ENCODE measurements at regions not wholly inside any gene's neighbourhood (a gene's known extent, or its start where the extent isn't known, plus 50 kb on each side); places are given as distances from the start of the nearest gene placed in this dataset.

- Mint-ChIP-seq H3K36me3 (ENCODE audit: low read depth) (no peaks in the 10 kb centered on the region), H3K9me3 (peaks cover 12% of the 10 kb centered on the region), H3K27me3 (ENCODE audit: low read depth) (peaks cover 13% of the 10 kb centered on the region), H3K27ac (no peak overlapping the region), H3K4me3 (no peak overlapping the region), H3K4me1 (peaks cover 12% of the 10 kb centered on the region)
- TF ChIP-seq, protein P1, sequence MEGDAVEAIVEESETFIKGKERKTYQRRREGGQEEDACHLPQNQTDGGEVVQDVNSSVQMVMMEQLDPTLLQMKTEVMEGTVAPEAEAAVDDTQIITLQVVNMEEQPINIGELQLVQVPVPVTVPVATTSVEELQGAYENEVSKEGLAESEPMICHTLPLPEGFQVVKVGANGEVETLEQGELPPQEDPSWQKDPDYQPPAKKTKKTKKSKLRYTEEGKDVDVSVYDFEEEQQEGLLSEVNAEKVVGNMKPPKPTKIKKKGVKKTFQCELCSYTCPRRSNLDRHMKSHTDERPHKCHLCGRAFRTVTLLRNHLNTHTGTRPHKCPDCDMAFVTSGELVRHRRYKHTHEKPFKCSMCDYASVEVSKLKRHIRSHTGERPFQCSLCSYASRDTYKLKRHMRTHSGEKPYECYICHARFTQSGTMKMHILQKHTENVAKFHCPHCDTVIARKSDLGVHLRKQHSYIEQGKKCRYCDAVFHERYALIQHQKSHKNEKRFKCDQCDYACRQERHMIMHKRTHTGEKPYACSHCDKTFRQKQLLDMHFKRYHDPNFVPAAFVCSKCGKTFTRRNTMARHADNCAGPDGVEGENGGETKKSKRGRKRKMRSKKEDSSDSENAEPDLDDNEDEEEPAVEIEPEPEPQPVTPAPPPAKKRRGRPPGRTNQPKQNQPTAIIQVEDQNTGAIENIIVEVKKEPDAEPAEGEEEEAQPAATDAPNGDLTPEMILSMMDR (IDR thresholded peaks at IDR 0.05; ENCODE audit: unreplicated experiment in 3 of 3), result no peak
These were observed 139.0 kb upstream of the GDF10 start for GRCh38 chr10:47160967-47161366.

DNA sequence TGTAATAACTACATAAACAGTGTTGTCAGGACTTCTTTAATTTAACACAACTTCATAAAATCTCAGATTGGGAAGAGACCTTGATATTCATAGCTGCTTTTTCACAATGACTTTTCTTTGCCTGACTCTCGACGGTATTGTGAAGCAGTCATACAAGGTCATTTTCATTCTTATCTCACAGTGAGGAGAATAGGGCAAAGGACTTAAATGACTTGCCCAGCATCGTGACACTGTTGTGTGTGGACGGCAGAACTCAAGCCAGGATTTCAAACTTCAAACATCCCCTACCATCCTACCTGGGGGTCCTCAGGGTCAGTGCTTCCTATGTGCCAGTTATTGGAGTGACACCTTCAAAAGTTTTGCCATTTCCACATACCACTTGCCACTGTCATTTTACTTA is 138.5 kb upstream of the GDF10 start:
- H3K27me3 Mint-ChIP-seq (ENCODE audit: low read depth), result peaks cover 15% of the 10 kb centered on the region
- H3K36me3 Mint-ChIP-seq (ENCODE audit: low read depth), result no peaks in the 10 kb centered on the region
- TF ChIP-seq, protein P1 (IDR thresholded peaks at IDR 0.05; ENCODE audit: unreplicated experiment in 3 of 3), result no peak
- peaks cover 13% of the 10 kb centered on the region for H3K9me3 Mint-ChIP-seq
- H3K4me3 Mint-ChIP-seq, result no peak overlapping the region
- H3K4me1 Mint-ChIP-seq, result peaks cover 17% of the 10 kb centered on the region
- no peak overlapping the region for H3K27ac Mint-ChIP-seq

DNA sequence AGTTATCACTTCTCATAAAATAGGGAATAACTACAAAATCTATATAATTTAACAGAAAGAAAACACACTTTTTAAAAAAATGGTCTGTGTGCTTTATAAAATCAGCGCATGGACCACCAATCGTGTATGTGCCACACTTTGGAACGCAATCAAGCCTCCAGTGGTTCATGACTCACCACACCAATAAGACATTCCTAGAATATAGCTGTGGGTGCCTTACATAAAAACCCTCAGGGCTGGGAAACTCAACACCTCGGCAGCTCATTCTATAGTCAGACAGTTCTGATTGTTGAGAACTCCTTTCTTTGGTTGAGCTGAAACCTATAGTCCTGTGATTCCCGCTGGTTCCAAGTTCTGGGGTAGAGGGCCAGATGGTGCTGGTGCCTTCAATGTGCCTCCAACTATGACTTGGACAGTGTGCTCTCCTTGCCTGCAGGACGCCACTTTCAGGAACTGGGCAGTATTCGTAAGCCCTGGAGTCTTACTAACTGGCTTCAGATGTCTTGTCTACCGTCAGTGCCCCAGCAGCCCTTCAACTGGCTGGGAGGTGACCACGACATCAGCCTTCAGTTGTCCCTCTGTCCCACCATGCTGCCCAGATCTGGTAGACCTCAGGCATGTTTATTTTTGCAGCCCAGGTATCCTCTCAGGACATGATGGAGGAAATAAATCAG is 135.7 kb upstream of the GDF10 start:
- H3K4me1 Mint-ChIP-seq, result peaks cover 22% of the 10 kb centered on the region

DNA sequence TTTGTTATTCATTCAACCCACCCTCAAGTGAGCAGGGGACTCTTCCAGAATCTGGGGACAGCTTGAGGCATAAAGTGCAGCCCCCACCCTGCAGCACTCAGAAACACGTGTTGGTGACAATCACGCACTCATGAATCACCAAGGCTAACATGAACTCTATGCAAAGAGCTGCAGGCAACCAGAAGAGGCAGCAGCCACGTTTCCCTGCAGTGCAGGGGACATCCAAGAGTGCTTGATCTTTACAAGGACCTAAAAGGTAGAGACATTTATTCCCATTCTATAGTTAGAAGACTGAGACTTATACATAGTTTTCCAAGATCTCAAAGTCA is 135.2 kb upstream of the GDF10 start:
- Mint-ChIP-seq H3K4me1 (peaks cover 22% of the 10 kb centered on the region), H3K27ac (peak overlapping the region; percentile 98 to 99 (median 98)), H3K27me3 (ENCODE audit: low read depth) (peaks cover 17% of the 10 kb centered on the region), H3K9me3 (peaks cover 10% of the 10 kb centered on the region), H3K36me3 (ENCODE audit: low read depth) (no peaks in the 10 kb centered on the region), H3K4me3 (no peak overlapping the region)
- TF ChIP-seq, protein P1 (IDR thresholded peaks at IDR 0.05; ENCODE audit: unreplicated experiment in 3 of 3), result no peak

More for the DNA sequence above, 135.7 kb upstream of the GDF10 start:
- Mint-ChIP-seq H3K27me3 (ENCODE audit: low read depth) (peaks cover 17% of the 10 kb centered on the region), H3K9me3 (peaks cover 7% of the 10 kb centered on the region), H3K36me3 (ENCODE audit: low read depth) (no peaks in the 10 kb centered on the region), H3K4me3 (no peak overlapping the region), H3K27ac (peak overlapping the region; percentile 52 to 98 (median 98))
- TF ChIP-seq, protein P1 (IDR thresholded peaks at IDR 0.05; ENCODE audit: unreplicated experiment in 3 of 3), result no peak

- Mint-ChIP-seq H3K4me3 (peak overlapping the region; percentile 13 to 46 (median 40)), H3K36me3 (ENCODE audit: low read depth) (no peaks in the 10 kb centered on the region), H3K27ac (peak overlapping the region; percentile 98 to 99 (median 98)), H3K27me3 (ENCODE audit: low read depth) (peaks cover 16% of the 10 kb centered on the region), H3K9me3 (peaks cover 13% of the 10 kb centered on the region), H3K4me1 (peaks cover 22% of the 10 kb centered on the region)
- TF ChIP-seq, protein P1 (IDR thresholded peaks at IDR 0.05; ENCODE audit: unreplicated experiment in 3 of 3), result no peak
These were observed 134.8 kb upstream of the GDF10 start for GRCh38 chr10:47165168-47165710.
